HEK293 (cell line): ENCODE measurements at regions not wholly inside any gene's neighbourhood (a gene's known extent, or its start where the extent isn't known, plus 50 kb on each side); places are given as distances from the start of the nearest gene placed in this dataset.

Source experiments
- CTCF ChIA-PET: fragments of 350-600 bp; formaldehyde crosslinking; extraction: SDS; loops from one replicate; lab custom pipeline; 2021; ENCODE audit warnings: antibody characterized with exemption; lab: Yijun Ruan, JAX
- POLR2A ChIA-PET: fragments of 300-600 bp; formaldehyde crosslinking; extraction: SDS; loops from one replicate; lab custom pipeline; 2020; ENCODE audit warnings: antibody characterized with exemption, inconsistent platforms; lab: Yijun Ruan, JAX
- H3K27ac ChIP-seq: fragments of 200-500 bp; sonication (Bioruptor generic); 2 replicates; pipeline ENCODE4 v1.5.1; 2014; ENCODE audit warnings: low read depth, low read length, control low read depth, inconsistent platforms; ENCODE audit errors: extremely low read depth
- H3K36me3 ChIP-seq, 2 experiments: fragments of 200-500 bp in 1 of 2; sonication (Bioruptor generic) in 1 of 2; 1 replicate in 1 of 2; 2 replicates in 1 of 2; pipeline ENCODE4 v1.5.1; 2014 to 2017; ENCODE audit warnings: inconsistent platforms in 2 of 2, low read length in 2 of 2; ENCODE audit not compliant: control insufficient read depth in 2 of 2, insufficient read depth in 1 of 2
- H3K4me1 ChIP-seq: fragments of 200-500 bp; sonication (Bioruptor generic); 2 replicates; pipeline ENCODE4 v1.5.1; 2014; ENCODE audit warnings: mild to moderate bottlenecking, low read length, inconsistent platforms; ENCODE audit not compliant: control insufficient read depth, insufficient read depth
- H3K4me3 ChIP-seq: 2 replicates; pipeline ENCODE4 v1.5.1; 2011; ENCODE audit warnings: low read depth, mild to moderate bottlenecking, control low read depth, low read length, moderate library complexity
- H3K9me3 ChIP-seq: fragments of 200-500 bp; sonication (Bioruptor generic); 2 replicates; pipeline ENCODE4 v1.5.1; 2014; ENCODE audit warnings: low read depth, low read length, inconsistent platforms; ENCODE audit not compliant: control insufficient read depth, insufficient read depth
- BCL11A ChIP-seq: fragments of 450-650 bp; formaldehyde crosslinking; IDR thresholded peaks from 2 replicates; pipeline ENCODE4 v1.5.1; 2016; ENCODE audit warnings: low read depth, missing biosample characterization, missing genetic modification characterization
- HOXC10 ChIP-seq: sonication (generic); formaldehyde crosslinking; IDR thresholded peaks from 2 replicates; pipeline ENCODE4 v1.8.1; 2023; ENCODE audit warnings: mild to moderate bottlenecking, missing genetic modification reagents
- OSR2 ChIP-seq: fragments of 450-650 bp; formaldehyde crosslinking; IDR thresholded peaks from 2 replicates; pipeline ENCODE4 v1.5.1; 2016; ENCODE audit warnings: missing biosample characterization, missing genetic modification characterization
- SALL2 ChIP-seq: fragments of 450-650 bp; formaldehyde crosslinking; IDR thresholded peaks from 2 replicates; pipeline ENCODE4 v1.5.0; 2017; ENCODE audit warnings: missing biosample characterization, mild to moderate bottlenecking, missing genetic modification characterization, borderline replicate concordance
- TSHZ1 ChIP-seq: fragments of 450-650 bp; formaldehyde crosslinking; IDR thresholded peaks from 2 replicates; pipeline ENCODE4 v1.5.1; 2016; ENCODE audit warnings: missing biosample characterization, missing genetic modification characterization, borderline replicate concordance
- WT1 ChIP-seq: fragments of 450-650 bp; formaldehyde crosslinking; IDR thresholded peaks from 2 replicates; pipeline ENCODE4 v1.5.1; 2016; ENCODE audit warnings: missing biosample characterization, missing genetic modification characterization
- ZBTB48 ChIP-seq: fragments of 450-650 bp; formaldehyde crosslinking; IDR thresholded peaks from 2 replicates; pipeline ENCODE4 v1.5.1; 2016; ENCODE audit warnings: missing biosample characterization, missing genetic modification characterization
- ZNF146 ChIP-seq: fragments of 450-650 bp; formaldehyde crosslinking; IDR thresholded peaks from 2 replicates; pipeline ENCODE4 v1.5.1; 2016; ENCODE audit warnings: missing biosample characterization, missing genetic modification characterization
- ZNF157 ChIP-seq: fragments of 450-650 bp; formaldehyde crosslinking; IDR thresholded peaks from 2 replicates; pipeline ENCODE4 v1.5.1; 2016; ENCODE audit warnings: missing biosample characterization, missing genetic modification characterization
- ZNF16 ChIP-seq: fragments of 450-650 bp; formaldehyde crosslinking; IDR thresholded peaks from 2 replicates; pipeline ENCODE4 v1.5.1; 2016; ENCODE audit warnings: low read depth, missing biosample characterization, missing genetic modification characterization
- ZNF184 ChIP-seq: fragments of 450-650 bp; IDR thresholded peaks from 2 replicates; pipeline ENCODE4 v1.5.1; 2018; ENCODE audit warnings: missing biosample characterization, mild to moderate bottlenecking, missing genetic modification characterization
- ZNF350 ChIP-seq: fragments of 450-650 bp; formaldehyde crosslinking; IDR thresholded peaks from 2 replicates; pipeline ENCODE4 v1.5.0; 2017; ENCODE audit warnings: missing biosample characterization, mild to moderate bottlenecking, missing genetic modification characterization
- ZNF394 ChIP-seq: fragments of 450-650 bp; formaldehyde crosslinking; IDR thresholded peaks from 2 replicates; pipeline ENCODE4 v1.5.1; 2016; ENCODE audit warnings: missing biosample characterization, missing genetic modification characterization, mild to moderate bottlenecking, moderate library complexity, borderline replicate concordance
- ZNF473 ChIP-seq: fragments of 450-650 bp; formaldehyde crosslinking; IDR thresholded peaks from 2 replicates; pipeline ENCODE4 v1.5.1; 2017; ENCODE audit warnings: missing biosample characterization, missing genetic modification characterization
- ZNF555 ChIP-seq: fragments of 450-650 bp; formaldehyde crosslinking; conservative IDR thresholded peaks from 2 replicates; pipeline ENCODE4 v1.5.1; 2017; ENCODE audit warnings: missing biosample characterization, mild to moderate bottlenecking, missing genetic modification characterization, inconsistent platforms
- ZNF596 ChIP-seq: fragments of 450-650 bp; IDR thresholded peaks from 2 replicates; pipeline ENCODE4 v1.5.0; 2018; ENCODE audit warnings: missing biosample characterization, mild to moderate bottlenecking, missing genetic modification characterization, moderate library complexity
- ZNF610 ChIP-seq: fragments of 450-650 bp; formaldehyde crosslinking; IDR thresholded peaks from 2 replicates; pipeline ENCODE4 v1.5.1; 2016; ENCODE audit warnings: missing biosample characterization, missing genetic modification characterization, borderline replicate concordance
- ZNF623 ChIP-seq: fragments of 450-650 bp; formaldehyde crosslinking; IDR thresholded peaks from 2 replicates; pipeline ENCODE4 v1.5.1; 2016; ENCODE audit warnings: missing biosample characterization, missing genetic modification characterization
- ZNF654 ChIP-seq: fragments of 450-650 bp; formaldehyde crosslinking; IDR thresholded peaks from 2 replicates; pipeline ENCODE4 v1.5.1; 2016; ENCODE audit warnings: low read depth, missing biosample characterization, missing genetic modification characterization
- ZNF785 ChIP-seq: fragments of 450-650 bp; formaldehyde crosslinking; IDR thresholded peaks from 2 replicates; pipeline ENCODE4 v1.5.1; 2016; ENCODE audit warnings: missing biosample characterization, missing genetic modification characterization
- TF ChIP-seq, protein P1 (sequence below): fragments of 450-650 bp; IDR thresholded peaks from 2 replicates; pipeline ENCODE4 v1.5.1; 2018; ENCODE audit warnings: missing biosample characterization, mild to moderate bottlenecking, missing genetic modification characterization
- TF ChIP-seq, protein P2 (sequence below): fragments of 450-650 bp; formaldehyde crosslinking; IDR thresholded peaks from 2 replicates; pipeline ENCODE4 v1.5.1; 2016; ENCODE audit warnings: missing biosample characterization, missing genetic modification characterization
- TF ChIP-seq, protein P3 (sequence below): fragments of 450-650 bp; formaldehyde crosslinking; IDR thresholded peaks from 2 replicates; pipeline ENCODE4 v1.5.1; 2017; ENCODE audit warnings: missing biosample characterization, missing genetic modification characterization

DNA sequence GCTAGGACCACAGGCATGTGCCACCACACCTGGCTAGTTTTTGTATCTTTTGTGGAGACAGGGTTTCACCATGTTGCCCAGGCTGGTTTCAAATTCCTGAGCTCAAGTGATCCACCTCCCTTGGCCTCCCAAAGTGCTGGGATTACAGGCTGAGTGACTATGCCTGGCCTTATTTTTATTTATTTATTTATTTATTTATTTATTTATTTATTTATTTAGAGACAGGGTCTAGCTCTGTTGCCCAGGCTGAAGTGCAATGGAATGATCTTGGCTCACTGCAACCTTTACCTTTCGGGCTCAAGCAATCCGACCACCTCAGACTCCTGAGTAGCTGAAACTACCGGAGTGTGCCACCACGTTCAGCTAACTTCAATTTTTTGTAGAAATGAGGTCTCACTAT is 117.0 kb upstream of the MAX start (continued):
- peak; percentile 19; the same call in 1 of the 2 replicates for TF ChIP-seq ZNF623 (tag by site-specific recombination)
- TF ChIP-seq ZNF157 (tag by site-specific recombination), result no peak
- TF ChIP-seq ZBTB48 (tag by site-specific recombination), result no peak
- TF ChIP-seq ZNF555 (tag by site-specific recombination), result peak; percentile 17; the same call in 1 of the 2 replicates
- no peak for TF ChIP-seq ZNF785 (tag by site-specific recombination)
- TF ChIP-seq BCL11A (tag by site-specific recombination), result no peak
- TF ChIP-seq, protein P1, sequence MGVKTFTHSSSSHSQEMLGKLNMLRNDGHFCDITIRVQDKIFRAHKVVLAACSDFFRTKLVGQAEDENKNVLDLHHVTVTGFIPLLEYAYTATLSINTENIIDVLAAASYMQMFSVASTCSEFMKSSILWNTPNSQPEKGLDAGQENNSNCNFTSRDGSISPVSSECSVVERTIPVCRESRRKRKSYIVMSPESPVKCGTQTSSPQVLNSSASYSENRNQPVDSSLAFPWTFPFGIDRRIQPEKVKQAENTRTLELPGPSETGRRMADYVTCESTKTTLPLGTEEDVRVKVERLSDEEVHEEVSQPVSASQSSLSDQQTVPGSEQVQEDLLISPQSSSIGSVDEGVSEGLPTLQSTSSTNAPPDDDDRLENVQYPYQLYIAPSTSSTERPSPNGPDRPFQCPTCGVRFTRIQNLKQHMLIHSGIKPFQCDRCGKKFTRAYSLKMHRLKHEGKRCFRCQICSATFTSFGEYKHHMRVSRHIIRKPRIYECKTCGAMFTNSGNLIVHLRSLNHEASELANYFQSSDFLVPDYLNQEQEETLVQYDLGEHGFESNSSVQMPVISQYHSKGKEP (tag by site-specific recombination), result no peak
- no peak for TF ChIP-seq SALL2 (tag by site-specific recombination)
- TF ChIP-seq OSR2 (tag by site-specific recombination), result no peak
- TF ChIP-seq ZNF146 (tag by site-specific recombination), result no peak
- TF ChIP-seq ZNF184 (tag by site-specific recombination), result no peak
- peak; percentile 46; the same call in 1 of the 2 replicates for TF ChIP-seq ZNF394 (tag by site-specific recombination)

DNA sequence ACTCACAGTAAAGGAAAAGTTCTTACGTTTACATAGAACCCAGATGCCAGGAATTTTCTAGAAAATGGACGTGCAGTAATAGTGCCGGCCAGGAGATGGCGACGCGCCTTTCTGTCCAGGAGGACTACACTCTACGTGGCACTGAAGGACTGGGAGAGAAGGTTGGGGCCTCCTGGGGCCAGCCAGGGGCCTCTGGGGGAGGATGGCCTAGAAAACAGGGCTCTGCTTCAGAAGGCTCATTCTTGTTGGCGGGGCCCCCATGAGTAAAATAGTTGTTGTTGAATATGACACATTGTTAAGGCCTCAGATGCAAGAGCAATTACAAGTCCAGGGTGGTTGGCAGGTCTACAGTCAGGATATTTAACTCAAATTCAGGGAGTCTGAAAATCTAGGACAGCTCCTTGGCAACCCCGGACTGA is 120.1 kb upstream of the MAX start:
- H3K4me1 ChIP-seq, result no peaks in the 10 kb centered on the region
- CTCF ChIA-PET, result interaction anchor here (0.6 to 1.4 kb wide), 3 partner anchors 11 to 188 kb away, joined by 3 read pairs; no protein-coding TSS in a partner anchor
- TF ChIP-seq, protein P2, sequence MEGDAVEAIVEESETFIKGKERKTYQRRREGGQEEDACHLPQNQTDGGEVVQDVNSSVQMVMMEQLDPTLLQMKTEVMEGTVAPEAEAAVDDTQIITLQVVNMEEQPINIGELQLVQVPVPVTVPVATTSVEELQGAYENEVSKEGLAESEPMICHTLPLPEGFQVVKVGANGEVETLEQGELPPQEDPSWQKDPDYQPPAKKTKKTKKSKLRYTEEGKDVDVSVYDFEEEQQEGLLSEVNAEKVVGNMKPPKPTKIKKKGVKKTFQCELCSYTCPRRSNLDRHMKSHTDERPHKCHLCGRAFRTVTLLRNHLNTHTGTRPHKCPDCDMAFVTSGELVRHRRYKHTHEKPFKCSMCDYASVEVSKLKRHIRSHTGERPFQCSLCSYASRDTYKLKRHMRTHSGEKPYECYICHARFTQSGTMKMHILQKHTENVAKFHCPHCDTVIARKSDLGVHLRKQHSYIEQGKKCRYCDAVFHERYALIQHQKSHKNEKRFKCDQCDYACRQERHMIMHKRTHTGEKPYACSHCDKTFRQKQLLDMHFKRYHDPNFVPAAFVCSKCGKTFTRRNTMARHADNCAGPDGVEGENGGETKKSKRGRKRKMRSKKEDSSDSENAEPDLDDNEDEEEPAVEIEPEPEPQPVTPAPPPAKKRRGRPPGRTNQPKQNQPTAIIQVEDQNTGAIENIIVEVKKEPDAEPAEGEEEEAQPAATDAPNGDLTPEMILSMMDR (tag by site-specific recombination), result 0 out of 2 replicates have a peak, but pooled peaks have one; percentile 16
- TF ChIP-seq ZNF16 (tag by site-specific recombination), result no peak
- peak; percentile 31 for TF ChIP-seq ZNF654 (tag by site-specific recombination)
- TF ChIP-seq, all 188 proteins: peak for 2
- Histone ChIP-seq H3K36me3 (no peaks in the 10 kb centered on the region), H3K9me3 (no peaks in the 10 kb centered on the region), H3K27ac (no peak overlapping the region), H3K4me3 (no peak overlapping the region)
- POLR2A ChIA-PET, result no interaction called here

DNA sequence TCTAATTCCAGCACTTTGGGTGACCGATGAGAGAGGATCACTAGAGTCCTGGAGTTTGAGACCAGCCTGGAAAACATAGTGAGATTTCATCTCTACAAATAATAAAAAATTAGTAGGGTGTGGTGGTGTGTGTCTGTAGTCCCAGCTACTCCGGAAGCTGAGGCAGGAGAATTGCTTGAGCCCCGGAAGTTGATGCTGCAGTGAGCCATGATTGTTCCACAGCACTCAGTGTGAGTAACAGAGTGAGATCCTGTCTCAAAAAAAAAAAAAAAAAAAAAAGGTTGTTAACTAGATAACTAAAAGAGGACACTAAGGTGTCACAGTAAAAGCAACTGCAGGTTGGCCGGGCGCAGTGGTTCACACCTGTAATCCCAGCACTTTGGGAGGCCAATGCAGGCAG is 121.3 kb upstream of the MAX start:
- ChIA-PET CTCF (interaction anchor here (1.4 kb wide), 1 partner anchor 136 kb away, joined by 3 read pairs; no protein-coding TSS in a partner anchor), POLR2A (no interaction called here)
- Histone ChIP-seq H3K4me1 (no peaks in the 10 kb centered on the region), H3K4me3 (no peak overlapping the region), H3K9me3 (no peaks in the 10 kb centered on the region), H3K27ac (no peak overlapping the region), H3K36me3 (no peaks in the 10 kb centered on the region)
- TF ChIP-seq ZNF596 (tag by site-specific recombination), result no peak
- TF ChIP-seq, protein P3, sequence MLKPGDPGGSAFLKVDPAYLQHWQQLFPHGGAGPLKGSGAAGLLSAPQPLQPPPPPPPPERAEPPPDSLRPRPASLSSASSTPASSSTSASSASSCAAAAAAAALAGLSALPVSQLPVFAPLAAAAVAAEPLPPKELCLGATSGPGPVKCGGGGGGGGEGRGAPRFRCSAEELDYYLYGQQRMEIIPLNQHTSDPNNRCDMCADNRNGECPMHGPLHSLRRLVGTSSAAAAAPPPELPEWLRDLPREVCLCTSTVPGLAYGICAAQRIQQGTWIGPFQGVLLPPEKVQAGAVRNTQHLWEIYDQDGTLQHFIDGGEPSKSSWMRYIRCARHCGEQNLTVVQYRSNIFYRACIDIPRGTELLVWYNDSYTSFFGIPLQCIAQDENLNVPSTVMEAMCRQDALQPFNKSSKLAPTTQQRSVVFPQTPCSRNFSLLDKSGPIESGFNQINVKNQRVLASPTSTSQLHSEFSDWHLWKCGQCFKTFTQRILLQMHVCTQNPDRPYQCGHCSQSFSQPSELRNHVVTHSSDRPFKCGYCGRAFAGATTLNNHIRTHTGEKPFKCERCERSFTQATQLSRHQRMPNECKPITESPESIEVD (tag by site-specific recombination), result no peak
- TF ChIP-seq ZNF610, result no peak
- no peak for TF ChIP-seq WT1 (tag by site-specific recombination)
- no peak for TF ChIP-seq TSHZ1 (tag by site-specific recombination)
- no peak for TF ChIP-seq ZNF350
- no peak for TF ChIP-seq ZNF473 (tag by site-specific recombination)
- TF ChIP-seq HOXC10 (CRISPR knock-in tag), result no peak
